22Rv1 (cell line): ENCODE measurements at regions not wholly inside any gene's neighbourhood (a gene's known extent, or its start where the extent isn't known, plus 50 kb on each side); places are given as distances from the start of the nearest gene placed in this dataset.

Source experiments
- ZFX ChIP-seq: fragments of 450-650 bp; IDR thresholded peaks from 2 replicates; pipeline ENCODE4 v1.6.1; 2017; ENCODE audit warnings: antibody characterized with exemption, borderline replicate concordance
- TF ChIP-seq, protein P1 (sequence below): fragments of 450-650 bp; IDR thresholded peaks from 2 replicates; pipeline ENCODE4 v1.5.1; 2017; ENCODE audit warnings: mild to moderate bottlenecking

DNA sequence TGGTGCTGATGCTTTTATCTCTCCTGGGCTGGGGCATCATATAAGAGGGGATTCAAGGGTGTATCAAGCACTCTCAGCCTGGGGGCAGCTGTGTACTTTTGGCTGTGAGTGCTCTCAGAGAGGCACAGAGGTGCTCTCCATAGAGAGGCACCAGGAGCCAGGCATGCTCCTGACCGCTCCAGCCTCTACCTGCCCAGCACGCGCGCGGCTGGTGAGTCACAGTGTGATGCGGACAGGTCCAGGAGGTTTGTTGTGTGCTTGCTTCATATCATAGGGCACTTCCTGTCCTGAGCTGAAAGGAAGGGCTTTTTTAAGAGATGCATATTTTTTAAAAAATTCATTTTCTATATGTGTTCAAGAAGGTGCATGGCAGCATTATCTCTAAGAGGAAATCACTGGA is 93.6 kb upstream of the BCAR3 start:
- TF ChIP-seq, protein P1, sequence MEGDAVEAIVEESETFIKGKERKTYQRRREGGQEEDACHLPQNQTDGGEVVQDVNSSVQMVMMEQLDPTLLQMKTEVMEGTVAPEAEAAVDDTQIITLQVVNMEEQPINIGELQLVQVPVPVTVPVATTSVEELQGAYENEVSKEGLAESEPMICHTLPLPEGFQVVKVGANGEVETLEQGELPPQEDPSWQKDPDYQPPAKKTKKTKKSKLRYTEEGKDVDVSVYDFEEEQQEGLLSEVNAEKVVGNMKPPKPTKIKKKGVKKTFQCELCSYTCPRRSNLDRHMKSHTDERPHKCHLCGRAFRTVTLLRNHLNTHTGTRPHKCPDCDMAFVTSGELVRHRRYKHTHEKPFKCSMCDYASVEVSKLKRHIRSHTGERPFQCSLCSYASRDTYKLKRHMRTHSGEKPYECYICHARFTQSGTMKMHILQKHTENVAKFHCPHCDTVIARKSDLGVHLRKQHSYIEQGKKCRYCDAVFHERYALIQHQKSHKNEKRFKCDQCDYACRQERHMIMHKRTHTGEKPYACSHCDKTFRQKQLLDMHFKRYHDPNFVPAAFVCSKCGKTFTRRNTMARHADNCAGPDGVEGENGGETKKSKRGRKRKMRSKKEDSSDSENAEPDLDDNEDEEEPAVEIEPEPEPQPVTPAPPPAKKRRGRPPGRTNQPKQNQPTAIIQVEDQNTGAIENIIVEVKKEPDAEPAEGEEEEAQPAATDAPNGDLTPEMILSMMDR, result no peak
- no peak for TF ChIP-seq ZFX
